H1 (cell line): ENCODE measurements at regions not wholly inside any gene's neighbourhood (a gene's known extent, or its start where the extent isn't known, plus 50 kb on each side); places are given as distances from the start of the nearest gene placed in this dataset.

ENCODE experiments used
- HDAC2 ChIP-seq, 2 experiments: fragments of 300-600 bp in 1 of 2; sonication (generic) in 1 of 2; IDR thresholded peaks; 2 replicates each; pipeline ENCODE4 v1.6.1; 2011 to 2012; ENCODE audit warnings: low read depth in 2 of 2, low read length in 2 of 2, mild to moderate bottlenecking in 2 of 2, moderate library complexity in 2 of 2, borderline replicate concordance in 1 of 2, inconsistent platforms in 1 of 2
- POLR2AphosphoS5 ChIP-seq: IDR thresholded peaks from 2 replicates; pipeline ENCODE4 v1.6.1; 2011; ENCODE audit warnings: low read depth, low read length

GRCh38 chrX:68997911-68998310 lies 167.3 kb downstream of the PJA1 start (continued):
- TF ChIP-seq POLR2AphosphoS5, result no peak
- TF ChIP-seq HDAC2 (IDR thresholded peaks at IDR 0.05; ENCODE audit: borderline replicate concordance in 1 of 2, low read depth in 2 of 2, low read length in 2 of 2), result no peak
